Upper lobe of left lung (tissue), 6 donors: ENCODE measurements at regions not wholly inside any gene's neighbourhood (a gene's known extent, or its start where the extent isn't known, plus 50 kb on each side); places are given as distances from the start of the nearest gene placed in this dataset.

ENCODE experiments used
- ATAC-seq, 2 donors: fragments of 200-7000 bp; cut with Tn5 transposase; one replicate each; pipeline ENCODE4 v1.9.1; 2022; ENCODE audit warnings: mild to moderate bottlenecking in 2 of 2, moderate library complexity in 2 of 2; ENCODE audit not compliant: low FRiP score in 2 of 2
- DNase-seq, 2 donors: peaks; one replicate each; pipeline ENCODE4 v3.0.0-alpha.2; 2019 to 2020
- H3K27ac ChIP-seq, 4 donors: fragments of 200-600 bp; sonication (generic); one replicate each; pipeline ENCODE4 v1.5.1; 2016 to 2019
- H3K27me3 ChIP-seq, 4 donors: fragments of 200-600 bp; sonication (generic); one replicate each; pipeline ENCODE4 v1.5.1; 2017 to 2019
- H3K36me3 ChIP-seq, 4 donors: fragments of 200-600 bp; sonication (generic); one replicate each; pipeline ENCODE4 v1.5.1; 2016 to 2019
- H3K4me1 ChIP-seq, 4 donors: fragments of 200-600 bp; sonication (generic); one replicate each; pipeline ENCODE4 v1.5.1; 2018 to 2019
- H3K4me3 ChIP-seq, 4 donors: fragments of 200-600 bp; sonication (generic); one replicate each; pipeline ENCODE4 v1.5.1; 2017 to 2019; ENCODE audit warnings: mild to moderate bottlenecking in 2 of 4, moderate library complexity in 1 of 4
- H3K9me3 ChIP-seq, 4 donors: fragments of 200-600 bp; sonication (generic); one replicate each; pipeline ENCODE4 v1.5.1; 2018 to 2019
- EP300 ChIP-seq, 4 donors: sonication (generic); formaldehyde crosslinking; IDR thresholded peaks; one replicate each; pipeline ENCODE4 v1.5.1; 2017; ENCODE audit warnings: antibody characterized with exemption in 4 of 4, control low read depth in 2 of 4
- POLR2A ChIP-seq, 4 donors: fragments of 450-650 bp; IDR thresholded peaks; one replicate each; pipeline ENCODE4 v1.5.1; 2016 to 2017; ENCODE audit warnings: antibody characterized with exemption in 4 of 4, mild to moderate bottlenecking in 2 of 4
- POLR2AphosphoS5 ChIP-seq, 2 donors: sonication (generic); formaldehyde crosslinking; IDR thresholded peaks; one replicate each; pipeline ENCODE4 v1.5.1; 2017; ENCODE audit warnings: antibody characterized with exemption in 2 of 2
- WGBS, 2 donors: methylation state at CpG; one replicate each; pipeline ENCODE4 v1.1.5; 2017 to 2018; 5-methylcytosine and 5-hydroxymethylcytosine counted together
- TF ChIP-seq, protein P1 (sequence below), 6 experiments: fragments of 450-650 bp in 4 of 6; fragments of 200-600 bp in 2 of 6; sonication (generic) in 2 of 6; IDR thresholded peaks; one replicate each; pipeline ENCODE4 v1.5.1; 2016 to 2019; ENCODE audit warnings: antibody characterized with exemption in 6 of 6
- donor health status: DM: no; HTN: no; CAD: no; lungs with moderate emphysema.
- donor health status: DM: no; HTN: yes; CAD: no; lungs with severe emphysema.

DNA sequence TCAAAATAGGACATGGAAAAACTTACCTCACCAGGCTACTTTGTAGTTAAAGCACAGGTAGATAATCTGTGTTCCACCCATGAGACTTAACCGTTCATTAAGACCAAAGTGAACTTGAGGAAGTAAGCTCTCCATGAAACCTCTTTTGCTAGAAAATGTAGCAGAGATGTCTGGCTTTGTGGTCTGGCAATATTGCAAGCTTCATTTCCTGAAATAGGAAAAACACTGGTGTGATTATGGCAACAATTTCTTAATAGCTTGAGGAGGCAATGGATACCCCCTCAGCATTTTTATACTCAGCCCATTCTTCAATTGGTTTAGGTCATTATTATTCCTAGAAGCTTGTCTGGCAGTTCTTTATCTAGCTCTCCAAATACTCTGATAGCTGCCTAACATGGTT is 957.3 kb downstream of the IGSF11 start:
- Histone ChIP-seq H3K27me3 (no peaks in the 10 kb centered on the region), H3K36me3 (no peaks in the 10 kb centered on the region), H3K9me3 (peaks cover 0 to 12% (median 1%) of the 10 kb centered on the region in 4 donors), H3K27ac (no peak overlapping the region), H3K4me3 (no peak overlapping the region), H3K4me1 (no peaks in the 10 kb centered on the region)
- no peak for DNase-seq
- no peak for TF ChIP-seq POLR2AphosphoS5 (IDR thresholded peaks at IDR 0.05)
- TF ChIP-seq, protein P1, sequence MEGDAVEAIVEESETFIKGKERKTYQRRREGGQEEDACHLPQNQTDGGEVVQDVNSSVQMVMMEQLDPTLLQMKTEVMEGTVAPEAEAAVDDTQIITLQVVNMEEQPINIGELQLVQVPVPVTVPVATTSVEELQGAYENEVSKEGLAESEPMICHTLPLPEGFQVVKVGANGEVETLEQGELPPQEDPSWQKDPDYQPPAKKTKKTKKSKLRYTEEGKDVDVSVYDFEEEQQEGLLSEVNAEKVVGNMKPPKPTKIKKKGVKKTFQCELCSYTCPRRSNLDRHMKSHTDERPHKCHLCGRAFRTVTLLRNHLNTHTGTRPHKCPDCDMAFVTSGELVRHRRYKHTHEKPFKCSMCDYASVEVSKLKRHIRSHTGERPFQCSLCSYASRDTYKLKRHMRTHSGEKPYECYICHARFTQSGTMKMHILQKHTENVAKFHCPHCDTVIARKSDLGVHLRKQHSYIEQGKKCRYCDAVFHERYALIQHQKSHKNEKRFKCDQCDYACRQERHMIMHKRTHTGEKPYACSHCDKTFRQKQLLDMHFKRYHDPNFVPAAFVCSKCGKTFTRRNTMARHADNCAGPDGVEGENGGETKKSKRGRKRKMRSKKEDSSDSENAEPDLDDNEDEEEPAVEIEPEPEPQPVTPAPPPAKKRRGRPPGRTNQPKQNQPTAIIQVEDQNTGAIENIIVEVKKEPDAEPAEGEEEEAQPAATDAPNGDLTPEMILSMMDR (IDR thresholded peaks at IDR 0.05) = no peak
- TF ChIP-seq EP300 (IDR thresholded peaks at IDR 0.05) = no peak
- TF ChIP-seq POLR2A (IDR thresholded peaks at IDR 0.05) = no peak
- ATAC-seq = no peak
- WGBS, 2 donors = 70% methylated on average over 1 of the region's 1 CpG

DNA sequence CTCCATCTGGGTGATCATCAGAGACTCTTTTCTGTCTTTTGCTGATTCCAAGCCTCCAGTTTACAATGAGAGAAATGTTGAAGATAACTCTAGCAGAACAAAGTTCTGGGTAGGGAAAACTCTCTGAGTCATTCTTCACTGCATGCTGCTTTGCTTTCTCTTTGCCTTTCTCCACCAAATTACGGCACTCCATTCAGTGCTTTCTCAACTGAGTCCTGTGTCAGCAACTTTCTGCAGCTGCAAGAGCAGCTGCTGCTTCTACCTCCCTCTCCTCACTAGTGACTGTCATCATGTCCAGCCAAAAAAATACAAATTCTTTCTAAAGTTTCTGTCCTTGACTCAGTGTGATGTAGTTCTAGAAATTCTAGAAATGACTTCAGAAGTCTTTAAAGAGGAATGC is 953.8 kb downstream of the IGSF11 start:
- H3K4me1 ChIP-seq = no peaks in the 10 kb centered on the region
- DNase-seq (no peak), ATAC-seq (peak in 1 of 2 donors; percentile 36)
- TF ChIP-seq POLR2A (IDR thresholded peaks at IDR 0.05) (no peak), POLR2AphosphoS5 (IDR thresholded peaks at IDR 0.05) (no peak), EP300 (IDR thresholded peaks at IDR 0.05) (no peak)
- TF ChIP-seq, protein P1 (IDR thresholded peaks at IDR 0.05) = no peak
- 40 to 57% methylated on average over 1 of the region's 1 CpG for WGBS, 2 donors
- H3K27ac ChIP-seq = no peak overlapping the region
- peaks cover 0 to 5% (median 0%) of the 10 kb centered on the region in 4 donors for H3K9me3 ChIP-seq
- no peak overlapping the region for H3K4me3 ChIP-seq
- no peaks in the 10 kb centered on the region for H3K36me3 ChIP-seq
- H3K27me3 ChIP-seq = no peaks in the 10 kb centered on the region

DNA sequence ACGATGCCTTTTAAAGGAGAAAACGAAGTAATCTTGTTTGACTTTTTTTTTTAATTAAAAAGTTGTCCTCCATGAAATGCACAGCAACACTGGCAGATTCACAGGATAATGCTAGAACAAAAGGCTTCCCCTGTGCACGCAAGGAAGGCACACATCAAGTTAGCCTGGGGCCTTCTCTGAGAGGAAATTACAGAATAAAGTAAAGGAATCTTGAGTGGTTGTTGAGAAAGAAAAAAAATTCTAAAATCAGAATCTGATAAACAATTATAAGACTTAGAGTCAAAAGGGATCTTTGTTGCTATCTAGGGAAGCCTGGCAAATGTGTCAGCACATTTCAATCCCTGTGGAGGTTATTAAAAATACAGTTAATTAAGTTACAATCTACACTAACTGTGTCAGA is 946.0 kb downstream of the IGSF11 start:
- Histone ChIP-seq H3K4me3 (no peak overlapping the region), H3K27ac (no peak overlapping the region), H3K4me1 (no peaks in the 10 kb centered on the region), H3K36me3 (no peaks in the 10 kb centered on the region), H3K27me3 (no peaks in the 10 kb centered on the region), H3K9me3 (peaks cover 0 to 13% (median 8%) of the 10 kb centered on the region in 4 donors)
- WGBS, 2 donors = 40 to 45% methylated on average over 3 of the region's 3 CpGs
- TF ChIP-seq EP300 (IDR thresholded peaks at IDR 0.05) = no peak
- no peak for TF ChIP-seq POLR2A (IDR thresholded peaks at IDR 0.05)
- TF ChIP-seq POLR2AphosphoS5 (IDR thresholded peaks at IDR 0.05) = no peak
- TF ChIP-seq, protein P1 (IDR thresholded peaks at IDR 0.05) = no peak
- DNase-seq = no peak
- no peak for ATAC-seq

DNA sequence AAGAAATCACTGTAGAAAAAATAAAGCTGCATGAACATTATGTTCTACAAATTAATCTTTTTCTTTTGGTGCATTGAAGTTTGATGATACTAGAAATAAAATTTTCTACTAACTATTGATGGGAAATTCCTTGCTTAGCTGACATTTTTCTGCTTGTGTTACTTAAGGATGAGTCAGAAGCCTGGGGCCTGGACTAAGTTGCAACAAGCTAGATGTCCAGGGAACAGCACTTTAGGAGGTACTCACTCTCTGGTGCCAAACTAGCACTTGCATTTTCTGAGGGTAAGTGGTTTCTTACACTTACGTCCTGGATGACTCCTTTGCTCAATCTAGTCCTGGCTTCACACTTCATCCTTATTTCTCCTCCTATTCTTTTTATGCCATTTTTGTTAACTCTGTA is 945.1 kb downstream of the IGSF11 start:
- DNase-seq (no peak), ATAC-seq (no peak)
- Histone ChIP-seq H3K4me1 (no peaks in the 10 kb centered on the region), H3K36me3 (no peaks in the 10 kb centered on the region), H3K9me3 (peaks cover 0 to 17% (median 9%) of the 10 kb centered on the region in 4 donors), H3K27ac (no peak overlapping the region), H3K27me3 (no peaks in the 10 kb centered on the region), H3K4me3 (no peak overlapping the region)
- TF ChIP-seq POLR2AphosphoS5 (IDR thresholded peaks at IDR 0.05) (no peak), EP300 (IDR thresholded peaks at IDR 0.05) (no peak), POLR2A (IDR thresholded peaks at IDR 0.05) (no peak)
- TF ChIP-seq, protein P1 (IDR thresholded peaks at IDR 0.05) = no peak
- WGBS, 2 donors = 85 to 89% methylated on average over 1 of the region's 1 CpG

DNA sequence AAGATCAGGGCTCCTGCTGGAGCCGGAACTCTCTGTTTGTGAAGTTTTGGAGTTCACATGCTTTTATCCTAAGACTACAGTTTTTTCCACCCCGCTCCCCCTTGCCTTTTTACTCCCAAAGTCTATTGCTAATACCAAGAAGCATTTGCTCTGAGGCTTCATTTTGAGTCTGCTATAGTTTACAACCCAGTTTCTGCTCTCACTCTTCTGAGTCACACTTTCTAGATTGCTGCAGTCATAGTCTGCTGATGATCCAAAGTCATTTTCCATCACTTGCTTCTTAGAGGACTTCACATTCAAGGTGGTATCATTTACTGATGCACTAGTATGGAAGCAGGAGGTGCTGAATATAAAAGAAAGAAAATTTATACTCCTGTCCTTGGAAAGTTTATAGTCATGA is 937.4 kb downstream of the IGSF11 start:
- no peak overlapping the region for H3K4me3 ChIP-seq
- ATAC-seq (no peak), DNase-seq (no peak)
- TF ChIP-seq EP300 (IDR thresholded peaks at IDR 0.05) = no peak
- TF ChIP-seq, protein P1 (IDR thresholded peaks at IDR 0.05) = no peak
- TF ChIP-seq POLR2A (IDR thresholded peaks at IDR 0.05) = no peak
- no peak for TF ChIP-seq POLR2AphosphoS5 (IDR thresholded peaks at IDR 0.05)
- no peaks in the 10 kb centered on the region for H3K27me3 ChIP-seq
- no peak overlapping the region for H3K27ac ChIP-seq
- peaks cover 0 to 17% (median 9%) of the 10 kb centered on the region in 4 donors for H3K9me3 ChIP-seq
- H3K36me3 ChIP-seq = no peaks in the 10 kb centered on the region
- 92 to 95% methylated on average over 2 of the region's 2 CpGs for WGBS, 2 donors
- no peaks in the 10 kb centered on the region for H3K4me1 ChIP-seq
